Small intestine (tissue), 7 donors: ENCODE measurements at regions not wholly inside any gene's neighbourhood (a gene's known extent, or its start where the extent isn't known, plus 50 kb on each side); places are given as distances from the start of the nearest gene placed in this dataset.
A peak's percentile ranks its signal among the peaks of the same experiment; 100 is the strongest.
"Not testable (repeated sequence)": the region's sequence is repeated elsewhere in the genome, so short reads cannot be mapped to it uniquely, and the experiment has no call there.

Experiments
- DNase-seq, 2 donors: peaks; one replicate each; pipeline versions ENCODE4 v3.0.0 to v3.0.0-alpha.2; 2013
- FAIRE-seq: peaks from 2 replicates; lab custom pipeline; 2012; peaks lifted over from hg19 to GRCh38; lab: Jason Lieb, UNC
- H3K27ac ChIP-seq, 3 donors: one replicate each; pipeline ENCODE4 v1.5.1; 2013; ENCODE audit warnings: low read length in 2 of 3, mild to moderate bottlenecking in 2 of 3, control low read depth in 1 of 3, inconsistent platforms in 1 of 3, low read depth in 1 of 3, moderate library complexity in 1 of 3
- H3K27me3 ChIP-seq, 3 donors: one replicate each; pipeline ENCODE4 v1.6.1; 2013; ENCODE audit warnings: low read length in 3 of 3, inconsistent platforms in 1 of 3; ENCODE audit not compliant: control insufficient read depth in 3 of 3, insufficient read depth in 3 of 3
- H3K36me3 ChIP-seq, 3 donors: one replicate each; pipeline ENCODE4 v1.6.1; 2013; ENCODE audit warnings: low read length in 3 of 3, inconsistent platforms in 1 of 3, low read depth in 1 of 3, mild to moderate bottlenecking in 1 of 3, moderate library complexity in 1 of 3; ENCODE audit not compliant: control insufficient read depth in 3 of 3, insufficient read depth in 2 of 3
- H3K4me1 ChIP-seq, 3 donors: one replicate each; pipeline ENCODE4 v1.6.1; 2013; ENCODE audit warnings: low read length in 2 of 3, inconsistent platforms in 1 of 3, low read depth in 1 of 3, mild to moderate bottlenecking in 1 of 3, moderate library complexity in 1 of 3; ENCODE audit not compliant: control insufficient read depth in 3 of 3, insufficient read depth in 2 of 3
- H3K4me3 ChIP-seq, 3 donors: one replicate each; pipeline ENCODE4 v1.5.1; 2013; ENCODE audit warnings: low read length in 3 of 3, control low read depth in 1 of 3, inconsistent platforms in 1 of 3, low read depth in 1 of 3, mild to moderate bottlenecking in 1 of 3, moderate library complexity in 1 of 3
- H3K9me3 ChIP-seq, 2 donors: one replicate each; pipeline ENCODE4 v1.6.1; 2013; ENCODE audit warnings: low read depth in 1 of 2, low read length in 1 of 2; ENCODE audit not compliant: control insufficient read depth in 2 of 2, insufficient read depth in 1 of 2
- WGBS, 3 donors: extraction: QIAGEN DNeasy Blood & Tissue Kit; methylation state at CpG; one replicate each; pipeline ENCODE4 v1.1.7; 2013; 5-methylcytosine and 5-hydroxymethylcytosine counted together
- donor health status: healthy with polysubstance abuse.
- donor health status: control.
- donor health status: control.
- donor health status: Bipolar disorder and iron deficiency.
- donor health status: healthy.

- not testable (repeated sequence) for H3K4me1 ChIP-seq, FAIRE-seq, H3K27me3 ChIP-seq, DNase-seq, H3K4me3 ChIP-seq, H3K9me3 ChIP-seq, H3K27ac ChIP-seq, H3K36me3 ChIP-seq
- 84 to 95% (median 91%) methylated on average over 2 of the region's 2 CpGs for WGBS, 3 donors
Measured at GRCh38 chr1:234784108-234784507, 174.1 kb upstream of the IRF2BP2 start.

DNA sequence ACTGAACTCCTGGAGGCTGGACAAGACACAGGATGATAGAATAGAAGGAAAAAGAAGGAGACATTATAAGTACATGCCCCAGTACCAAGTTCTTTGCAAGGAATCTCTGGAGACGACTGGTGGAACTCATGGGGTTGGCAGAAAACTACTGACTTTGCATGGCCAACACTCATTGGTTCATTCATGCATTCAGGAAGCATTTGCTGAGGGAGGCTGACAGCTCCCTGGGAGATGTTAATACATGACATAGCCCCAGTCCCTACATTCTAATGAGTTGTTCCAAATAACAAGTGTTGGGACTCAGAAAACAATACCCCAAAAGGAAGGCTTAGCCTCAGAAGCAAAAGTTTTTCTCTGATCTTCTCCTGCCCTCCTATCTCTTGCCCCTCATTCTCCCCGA is 172.8 kb upstream of the IRF2BP2 start:
- 74 to 83% (median 81%) methylated on average over 2 of the region's 2 CpGs for WGBS, 3 donors

GRCh38 chr1:234782105-234782751 is 172.2 kb upstream of the IRF2BP2 start:
- WGBS, 3 donors: 86 to 93% (median 92%) methylated on average over 7 of the region's 7 CpGs
- DNase-seq (no peak), FAIRE-seq (no peak)
- no peaks in the 10 kb centered on the region for H3K36me3 ChIP-seq
- no peak overlapping the region for H3K27ac ChIP-seq
- no peaks in the 10 kb centered on the region for H3K9me3 ChIP-seq
- no peak overlapping the region for H3K4me3 ChIP-seq
- H3K4me1 ChIP-seq: peaks cover 0 to 20% (median 0%) of the 10 kb centered on the region in 3 donors
- H3K27me3 ChIP-seq: peaks cover 0 to 2% (median 0%) of the 10 kb centered on the region in 3 donors

More for the DNA sequence above, 172.8 kb upstream of the IRF2BP2 start:
- Histone ChIP-seq H3K36me3 (no peaks in the 10 kb centered on the region), H3K9me3 (no peaks in the 10 kb centered on the region), H3K27ac (no peak overlapping the region), H3K4me3 (no peak overlapping the region), H3K27me3 (peaks cover 0 to 2% (median 0%) of the 10 kb centered on the region in 3 donors), H3K4me1 (peaks cover 0 to 16% (median 0%) of the 10 kb centered on the region in 3 donors)
- DNase-seq: peak in 1 of 2 donors; percentile 8
- FAIRE-seq: no peak

DNA sequence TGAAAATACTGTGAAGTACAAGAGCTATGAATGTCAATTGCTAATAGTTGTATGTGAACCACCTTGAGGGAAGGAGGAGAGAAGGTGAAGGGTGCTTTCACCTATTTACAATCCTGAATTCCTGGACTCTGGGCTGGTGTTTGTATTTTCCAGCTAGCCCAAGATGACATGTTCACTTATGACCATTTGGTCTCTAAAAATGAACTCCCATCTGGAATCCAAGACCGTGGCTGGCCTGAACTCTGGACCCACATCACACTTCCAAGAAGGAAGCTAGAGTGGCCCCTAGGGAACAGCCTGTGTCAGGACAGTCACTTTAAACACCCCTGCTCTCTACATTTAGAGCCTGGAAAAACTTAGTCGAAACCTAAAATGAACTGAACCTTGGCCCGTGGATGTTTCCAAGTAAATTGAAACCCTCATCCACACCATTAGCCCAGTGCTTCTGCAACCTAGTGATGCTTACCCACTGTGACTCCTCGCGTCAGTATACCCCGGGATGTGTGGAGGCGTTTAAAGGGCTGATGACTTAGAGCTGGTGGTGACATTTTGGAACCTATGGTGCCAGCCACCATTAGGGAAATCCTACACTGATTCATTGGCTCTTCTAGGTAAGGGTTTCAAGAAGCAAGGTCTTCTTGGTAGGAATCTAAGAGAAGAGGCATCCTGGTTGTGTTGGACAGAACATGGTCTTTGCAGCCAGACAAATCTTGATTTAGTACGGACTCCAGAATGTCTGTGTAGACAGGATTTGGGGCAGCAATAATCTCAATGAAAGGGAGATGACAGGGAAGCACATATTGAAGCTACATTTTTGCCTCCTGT is 171.5 kb upstream of the IRF2BP2 start:
- Histone ChIP-seq H3K4me1 (peaks cover 0 to 20% (median 0%) of the 10 kb centered on the region in 3 donors), H3K27ac (no peak overlapping the region), H3K27me3 (peaks cover 0 to 5% (median 0%) of the 10 kb centered on the region in 3 donors), H3K9me3 (no peaks in the 10 kb centered on the region), H3K4me3 (no peak overlapping the region), H3K36me3 (no peaks in the 10 kb centered on the region)
- FAIRE-seq (no peak), DNase-seq (peak; percentile 83 to 93)
- WGBS, 3 donors: 80 to 83% (median 82%) methylated on average over 8 of the region's 8 CpGs

DNA sequence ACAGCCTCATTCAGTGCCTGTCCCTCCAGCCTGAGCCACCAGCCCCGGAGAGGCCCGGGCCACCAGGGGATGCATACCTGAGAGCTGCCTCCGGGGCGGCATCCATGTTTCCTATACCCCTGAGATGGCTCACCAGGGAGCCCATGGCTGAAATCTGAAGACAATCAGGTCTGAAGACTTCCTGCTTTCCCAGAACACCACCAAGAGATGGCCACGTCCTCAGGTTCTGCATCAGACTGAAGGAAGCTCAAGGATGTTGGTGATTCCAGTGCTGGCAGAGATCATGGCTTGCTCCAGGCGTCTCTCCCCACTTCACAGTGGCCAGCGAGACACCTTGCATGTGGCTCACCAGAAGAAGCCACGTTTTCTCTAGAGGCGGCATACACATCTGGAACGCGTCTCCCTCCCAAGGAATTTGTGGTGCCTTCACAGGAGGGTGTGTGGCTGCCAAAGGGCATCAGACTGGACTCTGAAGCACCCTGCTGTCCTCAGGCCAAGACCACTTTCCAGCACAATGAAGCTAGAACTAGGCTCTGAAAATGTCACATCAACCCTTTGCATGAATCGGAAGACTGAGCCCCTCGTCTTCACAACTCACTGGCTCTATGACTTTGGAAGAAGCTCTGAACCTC is 170.7 kb upstream of the IRF2BP2 start:
- DNase-seq (peak; percentile 10 to 20), FAIRE-seq (no peak)
- Histone ChIP-seq H3K27ac (no peak overlapping the region), H3K4me1 (peaks cover 0 to 20% (median 0%) of the 10 kb centered on the region in 3 donors), H3K27me3 (peaks cover 0 to 5% (median 0%) of the 10 kb centered on the region in 3 donors), H3K4me3 (no peak overlapping the region), H3K9me3 (peaks cover 0 to 2% of the 10 kb centered on the region in 2 donors), H3K36me3 (no peaks in the 10 kb centered on the region)
- WGBS, 3 donors: 79 to 89% (median 84%) methylated on average over 13 of the region's 13 CpGs

GRCh38 chr1:234780112-234780511 is 170.1 kb upstream of the IRF2BP2 start:
- H3K27me3 ChIP-seq: peaks cover 0 to 5% (median 0%) of the 10 kb centered on the region in 3 donors
- H3K9me3 ChIP-seq: peaks cover 0 to 5% of the 10 kb centered on the region in 2 donors
- DNase-seq (no peak), FAIRE-seq (no peak)
- H3K27ac ChIP-seq: no peak overlapping the region
- H3K36me3 ChIP-seq: no peaks in the 10 kb centered on the region
- no peak overlapping the region for H3K4me3 ChIP-seq
- peaks cover 0 to 20% (median 0%) of the 10 kb centered on the region in 3 donors for H3K4me1 ChIP-seq
- WGBS, 3 donors: 79 to 92% (median 89%) methylated on average over 3 of the region's 3 CpGs

DNA sequence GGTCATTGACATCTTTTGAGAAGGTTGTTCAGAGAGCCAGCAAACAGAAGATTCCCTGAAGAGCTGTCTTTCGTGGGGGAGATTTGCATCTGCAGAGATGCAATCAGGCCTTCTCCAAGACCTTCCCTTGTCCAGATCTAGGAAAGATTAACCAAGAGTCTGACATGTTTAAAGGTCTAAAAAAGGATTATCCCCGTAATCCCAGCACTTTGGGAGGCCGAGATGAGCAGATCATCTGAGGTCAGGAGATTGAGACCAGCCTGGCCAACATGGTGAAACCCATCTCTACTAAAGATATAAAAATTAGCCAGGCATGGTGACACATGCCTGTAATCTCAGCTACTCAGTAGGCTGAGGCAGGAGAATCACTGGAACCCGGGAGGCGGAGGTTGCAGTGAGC is 169.6 kb upstream of the IRF2BP2 start:
- not testable (repeated sequence) for H3K9me3 ChIP-seq, H3K36me3 ChIP-seq, H3K4me3 ChIP-seq, H3K27me3 ChIP-seq, H3K27ac ChIP-seq, FAIRE-seq, DNase-seq
- peaks cover 0 to 20% (median 0%) of the 10 kb centered on the region in 3 donors for H3K4me1 ChIP-seq
- WGBS, 3 donors: 86 to 91% (median 90%) methylated on average over 5 of the region's 5 CpGs

- Histone ChIP-seq H3K4me3 (no peak overlapping the region), H3K27ac (no peak overlapping the region), H3K4me1 (peaks cover 0 to 20% (median 0%) of the 10 kb centered on the region in 3 donors), H3K9me3 (peaks cover 0 to 5% of the 10 kb centered on the region in 2 donors), H3K27me3 (peaks cover 0 to 5% (median 0%) of the 10 kb centered on the region in 3 donors), H3K36me3 (no peaks in the 10 kb centered on the region)
- no peak for FAIRE-seq
- WGBS, 3 donors: 80 to 86% (median 83%) methylated on average over 7 of the region's 7 CpGs
- peak in 1 of 2 donors; percentile 10 for DNase-seq
Measured at GRCh38 chr1:234779160-234779538, 169.2 kb upstream of the IRF2BP2 start.
